Lung microvascular endothelial cell (primary cell): ENCODE measurements at regions not wholly inside any gene's neighbourhood (a gene's known extent, or its start where the extent isn't known, plus 50 kb on each side); places are given as distances from the start of the nearest gene placed in this dataset.

ENCODE experiments used
- DNase-seq, 2 donors: peaks; one replicate each; pipeline versions ENCODE4 v3.0.0 to v3.0.0-alpha.2; 2010; ENCODE audit warnings: low read depth in 2 of 2

DNA sequence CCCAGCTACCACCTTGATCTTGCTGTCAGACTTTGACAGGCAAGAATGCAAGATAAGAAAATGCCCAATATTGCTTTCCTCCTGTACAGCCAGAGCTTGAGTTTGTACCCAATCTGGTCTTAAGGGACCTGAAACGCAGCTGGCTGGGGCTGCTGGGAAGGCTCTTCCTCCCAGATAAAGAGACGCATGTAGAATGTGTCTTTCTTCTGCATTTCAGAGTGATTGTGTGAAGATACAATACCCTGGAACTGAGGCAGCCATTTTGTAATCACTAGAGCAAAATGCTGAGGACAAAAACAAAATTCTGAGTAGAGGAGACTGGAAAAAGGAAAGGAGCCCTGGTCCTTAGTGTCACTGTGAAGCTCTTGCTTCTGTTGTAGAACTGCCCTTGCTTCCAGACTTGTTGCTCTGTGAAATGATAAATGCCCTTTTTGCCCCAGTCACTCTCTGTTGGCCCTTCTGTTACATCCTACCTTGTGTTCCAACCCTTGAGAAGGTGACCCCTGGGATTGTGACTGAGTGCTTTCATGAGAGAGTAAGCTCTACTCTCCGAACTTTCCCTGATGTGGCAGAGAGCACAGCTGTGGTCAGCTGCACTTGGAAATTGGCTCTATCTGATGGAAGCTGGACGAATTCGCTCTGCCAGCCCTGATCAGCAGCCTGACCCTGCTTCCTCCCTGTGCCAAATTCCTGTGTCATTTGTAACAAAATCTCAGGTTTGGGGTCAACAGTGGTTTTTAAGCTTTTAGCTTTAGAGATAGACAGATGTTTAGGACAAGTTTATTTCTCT, 137.4 kb upstream of the RBMS1 start:
- peak in 1 of 2 donors; percentile 45 for DNase-seq

DNA sequence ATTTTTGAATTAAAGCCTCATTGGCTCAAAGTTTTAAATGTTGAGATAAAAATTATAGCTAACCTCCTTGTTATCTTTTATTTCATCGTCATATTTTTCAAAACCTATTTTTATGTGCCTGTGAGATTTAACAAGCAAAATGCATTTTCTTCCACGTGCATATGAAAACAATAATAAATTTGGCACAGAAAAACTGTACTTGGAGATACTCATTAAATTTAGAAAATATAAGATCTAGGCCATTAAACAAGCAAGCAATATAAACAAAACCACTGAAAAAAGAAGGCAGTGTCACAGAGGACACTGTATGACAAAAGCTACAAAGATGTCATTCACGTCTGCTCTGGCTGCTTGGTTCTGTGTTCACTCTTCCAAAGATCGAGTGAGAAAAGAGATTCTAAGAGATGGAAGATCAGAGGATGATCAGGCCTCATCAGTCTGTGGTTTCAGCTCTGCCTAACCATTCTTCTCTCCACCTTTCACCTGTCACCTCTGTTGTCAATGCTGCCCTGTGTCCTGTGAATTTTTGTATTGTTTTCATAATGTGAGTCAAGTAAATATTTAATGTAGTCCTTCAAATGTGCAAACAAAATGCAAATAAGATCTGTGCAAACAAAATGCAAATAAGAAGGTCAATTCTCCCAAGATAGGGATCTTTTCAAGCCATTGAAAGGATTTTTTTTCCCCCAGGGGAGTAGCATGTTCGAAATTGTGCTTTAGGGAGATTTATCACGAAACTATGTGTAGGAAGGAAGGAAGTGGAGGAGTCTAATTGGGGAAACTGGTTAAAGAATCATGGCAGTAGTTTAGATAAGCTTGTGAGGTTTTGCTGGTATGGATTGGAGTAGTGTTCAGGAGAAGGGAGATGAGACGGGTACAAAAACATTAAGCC, 138.7 kb upstream of the RBMS1 start:
- no peak for DNase-seq

DNA sequence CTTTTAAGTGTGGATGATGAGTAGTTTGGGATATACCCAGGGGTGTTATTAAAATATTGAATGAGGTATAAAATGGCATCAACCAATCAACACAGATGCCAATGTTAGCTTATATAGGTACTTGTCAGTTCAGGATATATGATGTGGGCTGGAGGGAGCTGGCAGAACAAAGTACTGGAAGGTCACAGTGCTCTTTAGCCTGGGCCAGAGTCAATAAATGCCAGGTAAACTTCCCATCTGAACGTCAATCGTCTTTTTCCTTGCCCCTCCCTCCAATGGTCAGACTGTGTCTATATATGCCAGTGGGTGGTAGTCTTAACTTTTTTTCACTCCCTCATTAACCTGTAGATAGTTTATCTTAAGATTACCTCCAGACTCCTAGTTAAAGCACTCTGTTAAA, 140.8 kb upstream of the RBMS1 start:
- no peak for DNase-seq

DNA sequence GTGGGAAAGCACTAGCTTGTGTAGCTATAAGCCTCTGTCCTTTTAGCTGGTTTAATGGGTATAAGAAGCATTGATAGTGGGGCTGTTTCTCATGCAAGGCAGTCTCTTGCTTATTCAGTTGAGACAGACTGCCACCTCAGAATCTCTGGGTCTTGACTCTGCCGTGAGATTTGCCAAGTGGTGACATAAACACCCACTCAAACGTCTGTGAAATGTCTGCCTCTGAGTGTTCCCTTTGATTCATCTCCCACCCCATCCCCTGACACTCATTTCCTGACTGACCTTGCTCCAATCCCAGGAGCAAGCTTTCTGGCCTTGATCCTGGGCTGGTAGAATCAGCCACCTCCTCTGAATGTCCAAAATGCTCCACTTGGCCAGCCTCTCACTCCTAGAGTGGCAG, 141.9 kb upstream of the RBMS1 start:
- peak in 1 of 2 donors; percentile 30 for DNase-seq

DNA sequence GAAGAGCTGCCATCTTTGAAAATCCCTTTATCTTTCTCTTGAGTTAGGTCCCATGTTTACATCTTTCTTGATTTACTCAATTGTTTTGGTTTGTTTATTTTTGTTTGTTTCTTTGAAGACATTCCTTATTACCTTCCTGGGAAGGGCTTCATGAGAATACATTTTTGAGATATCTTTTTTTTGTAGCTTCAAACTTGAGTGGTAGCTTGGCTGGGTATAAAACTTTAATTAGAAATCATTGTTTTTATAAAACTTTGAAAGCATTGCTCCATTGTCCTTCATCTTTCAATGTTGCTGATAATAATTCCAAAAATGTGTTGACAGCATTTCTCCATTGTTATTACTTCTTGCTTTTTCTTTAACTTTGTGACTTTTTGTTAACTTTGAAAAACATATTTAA, 145.9 kb upstream of the RBMS1 start:
- no peak for DNase-seq

DNA sequence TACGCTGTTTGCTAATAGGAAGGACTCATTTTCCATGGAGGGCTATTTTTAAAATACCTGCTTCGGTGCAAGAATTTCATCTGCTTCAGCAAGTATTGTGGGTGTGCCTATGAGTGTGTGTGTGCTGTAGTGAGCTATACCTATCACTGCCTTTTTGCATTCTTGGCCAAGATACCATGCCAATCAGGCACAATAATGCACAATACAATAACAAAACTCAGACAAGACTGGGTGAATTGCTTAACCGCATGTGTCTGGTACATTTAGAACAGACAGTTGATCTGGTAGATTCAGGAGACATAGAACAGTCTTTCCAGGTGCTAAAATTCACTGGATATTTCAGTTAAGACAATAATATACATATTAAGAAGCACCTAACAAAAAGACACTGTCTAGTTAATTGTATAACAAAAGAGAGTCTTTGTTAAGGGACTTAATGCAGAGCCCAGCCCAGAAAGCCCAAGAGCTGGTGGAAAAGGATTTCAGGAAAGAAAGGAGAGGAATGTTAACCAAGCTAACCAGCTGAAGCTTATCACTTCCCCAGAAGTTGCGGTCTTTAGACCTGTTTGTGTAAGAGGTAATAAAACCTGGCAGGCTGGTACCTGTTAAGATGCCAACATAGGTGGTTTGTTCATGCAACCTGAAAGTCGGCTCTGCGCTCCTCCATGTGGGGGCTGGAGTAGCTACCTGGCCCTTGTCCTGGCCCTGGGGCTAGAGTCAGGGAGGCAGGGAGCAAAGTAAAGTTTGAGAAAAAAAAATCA, 153.3 kb upstream of the RBMS1 start:
- DNase-seq, result no peak

DNA sequence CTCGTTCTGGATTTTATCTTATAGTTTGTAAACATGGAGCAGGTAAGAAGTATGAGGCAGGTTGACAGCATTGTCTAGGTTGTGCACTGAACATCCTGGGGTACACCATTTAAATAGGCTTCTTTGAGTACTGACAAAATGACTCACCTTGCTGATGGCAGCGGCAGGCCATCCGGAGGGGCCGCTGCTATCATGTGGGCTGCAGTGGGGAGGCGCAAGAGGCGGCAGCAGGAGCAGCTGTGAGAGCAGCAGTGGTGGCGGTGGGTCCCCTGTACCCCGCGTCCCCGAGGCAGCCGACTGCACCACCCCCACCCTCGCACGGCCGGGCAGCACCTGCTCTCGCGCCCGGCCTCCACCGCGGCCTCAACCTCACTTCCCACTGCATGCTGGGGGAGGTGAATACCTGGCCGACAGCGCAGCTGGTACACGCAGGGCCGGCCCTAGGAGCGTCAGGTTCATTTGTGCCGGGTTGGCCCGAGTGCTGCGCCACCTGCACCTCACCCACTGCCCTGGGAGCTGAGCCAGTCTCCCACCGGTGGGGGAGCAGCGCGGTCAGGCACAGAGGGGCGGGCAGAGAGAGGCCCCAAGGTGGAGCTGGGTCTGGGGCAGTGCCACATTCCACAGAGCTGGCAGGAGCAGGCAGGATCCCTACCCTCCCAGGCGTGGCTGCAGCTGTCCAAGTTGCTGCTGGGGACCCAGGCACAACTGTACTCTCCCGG, 154.5 kb upstream of the RBMS1 start:
- DNase-seq, result no peak

DNA sequence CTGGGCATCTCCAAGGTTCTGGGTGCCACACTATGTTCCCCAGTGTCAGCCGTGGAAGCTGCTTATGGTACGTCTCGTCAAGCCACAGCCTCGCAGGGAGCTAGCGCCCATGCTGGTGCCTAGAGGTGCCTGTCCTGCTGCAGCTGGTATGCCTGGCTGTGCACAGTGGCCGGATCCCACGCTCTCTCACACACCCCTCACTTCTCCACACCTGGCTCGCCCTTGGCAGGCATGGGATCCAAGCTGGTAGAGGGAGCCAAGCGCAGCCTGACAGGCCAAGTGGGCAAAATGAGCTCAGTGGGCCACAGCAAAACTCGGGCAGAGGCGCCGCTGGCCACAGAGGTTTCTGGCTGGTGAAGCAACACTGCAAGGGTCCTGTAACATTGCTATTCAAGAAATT, 156.1 kb upstream of the RBMS1 start:
- no peak for DNase-seq

DNA sequence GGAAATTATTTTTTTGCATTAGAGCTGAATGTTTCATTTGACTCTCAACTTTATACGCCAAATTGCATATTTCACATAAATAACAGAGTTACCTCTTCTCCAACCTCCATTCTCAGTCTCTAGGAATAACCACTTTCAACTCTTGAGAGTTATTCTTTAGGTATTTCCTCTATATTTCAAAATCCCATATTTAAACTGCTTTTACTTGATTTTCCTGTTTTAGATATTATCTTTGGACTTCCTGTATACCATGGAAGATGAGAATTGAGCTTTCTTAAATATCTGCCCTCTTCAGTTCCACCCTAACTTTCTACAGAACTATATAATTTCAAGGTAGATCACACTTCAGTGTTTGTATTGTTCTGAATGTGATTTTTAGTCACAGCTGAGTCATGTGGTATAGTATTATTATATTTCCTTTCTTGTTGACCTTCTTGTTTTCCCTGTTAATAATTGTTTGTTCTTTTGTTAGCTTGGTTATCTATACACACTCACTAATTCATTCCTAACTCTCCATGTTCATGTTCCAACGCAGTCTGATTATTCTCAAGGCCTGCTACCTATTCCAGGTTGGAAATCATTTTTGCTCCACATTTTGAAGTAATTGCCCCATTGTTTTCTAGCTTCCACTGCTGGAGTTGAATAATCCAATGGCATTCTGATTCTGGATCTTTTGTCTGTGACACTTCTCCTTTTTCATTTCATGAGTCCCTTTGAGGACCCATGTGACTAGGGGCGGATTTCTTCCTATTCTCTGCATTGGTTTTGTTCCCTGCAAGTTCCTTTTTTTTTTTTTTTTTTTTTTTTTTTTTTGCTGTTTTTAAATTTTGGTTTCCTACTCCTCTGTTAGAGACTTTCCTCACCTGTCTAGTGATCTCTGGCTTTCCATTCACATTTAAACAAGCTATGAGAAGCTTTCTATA, 156.8 kb upstream of the RBMS1 start:
- no peak for DNase-seq

DNA sequence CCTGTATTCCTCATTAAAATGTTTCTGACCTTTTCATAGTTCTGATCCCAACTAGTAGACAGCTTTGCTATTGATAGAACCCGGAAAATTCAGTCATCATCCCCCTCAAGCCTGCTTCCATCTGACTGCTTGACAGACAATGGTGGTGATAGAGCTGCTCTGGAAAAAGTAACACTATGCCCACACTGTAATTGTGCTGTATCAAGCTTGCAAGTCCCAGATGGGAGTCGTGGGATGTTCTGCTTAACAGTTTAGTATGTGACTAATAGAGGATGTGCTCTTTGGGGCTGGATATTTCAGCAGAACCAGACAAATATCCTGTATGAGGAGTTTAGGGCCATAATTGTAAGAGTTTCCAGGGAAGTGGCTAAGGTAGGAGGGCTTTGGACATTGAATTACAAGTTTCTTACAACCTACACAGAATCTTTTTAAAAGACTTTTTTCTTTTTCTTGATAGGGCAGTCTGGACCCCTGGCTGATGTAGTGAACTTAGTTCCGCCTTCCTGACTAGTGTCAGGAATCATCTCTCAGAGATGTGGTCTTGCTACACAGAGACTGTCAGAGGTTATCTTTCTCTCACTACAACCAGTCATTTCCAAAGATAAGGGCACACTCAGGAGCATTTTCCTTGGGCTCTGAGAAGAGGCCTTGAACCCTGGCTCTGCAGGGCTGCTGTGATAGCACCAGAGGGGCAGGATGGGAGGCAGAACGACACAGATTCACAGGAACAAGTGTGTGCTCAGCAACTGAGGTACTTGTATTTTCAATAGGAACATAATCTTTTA, 158.0 kb upstream of the RBMS1 start:
- peak; percentile 38 to 46 for DNase-seq

DNA sequence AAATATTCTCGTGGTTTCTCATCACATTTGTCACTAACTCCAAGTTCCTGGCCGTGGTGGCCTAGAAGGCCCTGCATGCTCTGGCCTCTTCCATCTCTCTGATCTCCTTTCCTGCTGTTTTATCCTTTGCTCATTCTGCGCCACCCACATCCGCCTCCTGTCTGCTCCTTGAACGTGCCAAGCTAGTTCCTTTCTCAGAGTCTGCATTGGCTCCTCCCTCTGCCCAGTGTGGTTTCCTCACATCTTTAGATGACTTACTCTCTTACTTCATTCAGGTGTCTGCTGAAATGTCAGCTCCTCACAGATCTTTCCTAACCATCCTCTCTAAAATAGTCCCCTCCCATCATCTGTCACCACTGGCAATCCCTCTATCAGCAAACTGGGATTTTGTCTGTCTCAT, 158.6 kb upstream of the RBMS1 start:
- peak in 1 of 2 donors; percentile 51 for DNase-seq

DNA sequence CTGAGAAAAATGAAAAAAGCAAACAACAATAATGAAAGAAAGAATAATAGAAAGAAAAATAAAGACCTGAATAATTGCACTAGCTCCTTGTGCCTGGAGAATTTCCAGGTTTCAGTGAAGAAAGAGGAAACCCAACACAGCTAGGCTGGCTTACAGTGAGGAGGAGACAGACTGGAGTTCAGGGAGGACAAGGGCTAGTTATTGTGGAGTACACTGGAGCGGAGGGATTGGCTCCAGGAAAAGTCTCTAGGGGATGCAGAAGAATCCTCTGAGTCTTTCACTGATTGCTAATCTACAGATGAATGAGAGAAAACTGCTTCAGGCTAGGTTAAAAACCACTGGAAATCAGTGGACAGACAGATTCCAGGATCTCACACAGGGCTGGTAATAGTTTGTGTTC, 163.6 kb upstream of the RBMS1 start:
- no peak for DNase-seq

DNA sequence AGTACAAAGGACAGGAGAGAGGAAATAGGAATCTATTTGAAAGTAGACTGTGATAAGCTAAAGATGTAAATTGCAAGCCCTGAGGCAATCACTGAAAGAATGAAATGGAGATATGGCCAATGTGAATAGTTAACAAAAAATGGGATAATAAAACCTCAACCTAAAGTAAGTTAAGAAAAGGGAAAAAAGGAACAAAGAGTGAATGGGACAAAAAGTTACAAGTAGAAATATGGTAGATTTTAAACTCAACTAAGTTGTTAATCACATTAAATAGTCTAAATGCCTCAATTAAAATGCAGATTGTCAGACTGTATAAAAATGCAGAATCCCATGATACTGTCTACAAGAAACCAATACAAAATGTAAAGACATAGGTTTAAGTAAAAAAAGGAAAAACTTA, 165.2 kb upstream of the RBMS1 start:
- DNase-seq, result no peak

DNA sequence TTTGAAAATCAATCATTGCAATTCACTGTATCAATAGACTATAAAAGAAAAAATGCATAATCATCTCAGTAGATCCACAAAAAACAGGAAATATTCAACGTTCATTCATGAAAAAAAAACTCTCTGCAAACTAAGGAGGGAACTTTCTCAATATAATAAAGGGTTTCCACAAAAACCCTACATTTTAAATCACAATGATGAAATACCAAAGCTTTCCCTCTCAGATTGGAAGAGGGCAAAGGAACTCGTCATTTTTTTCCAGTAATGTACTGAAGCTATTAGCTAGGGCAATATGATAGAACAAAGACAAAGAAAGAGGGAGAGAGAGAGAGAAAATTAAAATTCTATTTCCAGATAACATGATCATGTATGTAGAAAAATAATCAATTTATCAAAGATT, 167.1 kb upstream of the RBMS1 start:
- DNase-seq, result no peak

DNA sequence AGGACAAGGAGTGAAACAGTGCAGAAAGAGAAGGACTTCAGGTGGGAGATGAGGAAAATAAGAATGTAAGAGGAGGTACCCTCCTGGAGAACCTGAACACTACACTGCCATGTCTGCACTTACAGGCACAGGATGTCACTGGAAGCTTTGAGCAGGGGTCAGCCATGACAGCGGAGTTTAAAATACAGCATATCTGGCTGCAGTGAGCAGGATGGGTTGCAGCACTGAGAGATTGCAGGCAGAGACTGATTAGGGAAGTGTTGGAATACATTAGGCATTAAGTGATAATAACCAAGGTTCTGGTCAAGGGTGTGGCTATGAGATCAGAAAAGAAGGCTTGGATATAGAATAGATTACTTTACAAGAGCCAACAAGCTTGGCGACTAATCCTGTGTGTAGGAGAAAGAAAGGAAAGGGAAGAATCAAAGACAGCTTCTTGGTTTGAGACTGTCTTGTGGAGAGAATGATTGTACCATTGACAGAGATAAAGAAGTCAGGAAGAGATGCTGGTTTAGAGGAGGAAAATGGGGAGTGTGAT, 171.1 kb upstream of the RBMS1 start:
- no peak for DNase-seq

DNA sequence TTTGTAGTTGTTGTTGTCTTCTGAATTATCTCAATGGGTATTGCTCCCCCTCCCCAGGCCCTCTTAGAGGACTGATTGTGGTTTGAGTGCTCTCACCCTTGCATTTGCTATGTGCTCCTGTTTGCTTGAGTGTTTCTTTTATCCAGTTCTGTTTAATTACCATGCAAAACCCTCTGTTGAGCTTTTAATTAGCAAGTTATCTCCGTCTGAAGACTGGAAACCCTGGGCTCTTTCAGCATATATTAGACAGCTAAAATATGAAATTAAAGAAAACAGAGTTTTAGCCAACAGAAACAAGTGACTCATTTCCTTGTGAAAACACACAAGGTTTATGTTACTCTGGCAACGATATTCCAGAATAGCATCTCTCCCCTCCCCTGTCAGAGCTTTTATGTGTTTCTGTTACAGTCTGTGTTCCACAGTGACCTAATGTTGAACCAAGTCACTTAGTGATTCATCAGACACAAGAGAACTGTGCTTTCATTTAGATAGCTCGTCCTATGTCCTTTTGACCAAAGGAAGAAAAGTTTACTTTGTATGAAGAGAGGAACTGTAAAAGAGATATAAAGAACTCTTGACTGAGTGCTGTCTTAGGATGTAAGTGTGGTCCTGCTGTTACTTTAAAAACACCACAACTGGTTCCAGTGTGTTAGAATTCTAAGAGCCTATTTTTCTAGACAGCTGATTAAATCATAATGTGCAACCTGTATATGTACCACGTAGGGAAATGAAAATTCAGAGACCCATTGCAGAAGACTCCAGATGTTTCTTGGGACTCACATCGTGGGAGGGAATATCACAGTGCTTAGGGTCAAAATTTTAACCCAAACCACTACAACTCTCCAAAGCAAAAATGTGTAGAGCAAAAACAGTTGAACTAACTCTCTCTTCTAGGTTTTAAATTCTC, 172.8 kb upstream of the RBMS1 start:
- peak; percentile 99 for DNase-seq

DNA sequence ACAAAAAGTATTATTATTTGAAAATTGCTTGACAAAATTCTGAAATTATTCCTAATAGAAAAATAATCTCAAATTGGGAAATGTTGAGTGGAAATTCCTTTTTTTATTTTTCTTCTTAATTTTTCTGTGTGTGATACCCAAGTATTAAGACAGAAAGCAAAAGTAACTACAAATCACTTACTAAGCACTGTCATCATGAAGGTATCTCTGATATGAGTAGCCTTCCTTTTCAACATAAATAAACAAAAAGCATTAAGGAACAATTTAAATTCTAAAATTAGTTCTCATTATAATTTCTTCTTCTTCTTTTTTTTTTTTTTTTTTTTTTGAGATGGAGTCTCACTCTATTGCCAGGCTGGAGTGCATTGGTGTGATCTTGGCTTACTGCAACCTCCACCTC, 174.2 kb upstream of the RBMS1 start:
- DNase-seq, result no peak

DNA sequence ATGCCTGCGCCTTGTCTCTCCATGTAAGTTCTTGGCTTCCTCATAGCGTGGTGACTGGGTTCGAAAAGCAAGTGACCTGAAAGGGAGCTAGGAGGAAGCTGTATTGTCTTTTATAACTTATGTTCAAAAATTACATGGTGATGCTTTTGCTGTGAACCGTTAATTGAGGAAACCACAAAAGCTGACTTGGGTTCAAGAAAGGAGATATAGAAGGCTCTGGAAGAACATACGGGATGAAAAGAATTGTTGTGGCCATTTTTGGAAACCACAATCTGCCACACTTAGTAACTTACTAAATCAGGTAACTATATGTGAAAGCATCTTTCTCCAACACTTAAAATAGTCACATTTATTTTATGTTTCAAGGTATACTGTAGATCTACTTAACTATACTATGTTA, 177.0 kb upstream of the RBMS1 start:
- DNase-seq, result no peak
